ENCODE measurements at regions not wholly inside any gene's neighbourhood (a gene's known extent, or its start where the extent isn't known, plus 50 kb on each side); places are given as distances from the start of the nearest gene placed in this dataset.

DNA sequence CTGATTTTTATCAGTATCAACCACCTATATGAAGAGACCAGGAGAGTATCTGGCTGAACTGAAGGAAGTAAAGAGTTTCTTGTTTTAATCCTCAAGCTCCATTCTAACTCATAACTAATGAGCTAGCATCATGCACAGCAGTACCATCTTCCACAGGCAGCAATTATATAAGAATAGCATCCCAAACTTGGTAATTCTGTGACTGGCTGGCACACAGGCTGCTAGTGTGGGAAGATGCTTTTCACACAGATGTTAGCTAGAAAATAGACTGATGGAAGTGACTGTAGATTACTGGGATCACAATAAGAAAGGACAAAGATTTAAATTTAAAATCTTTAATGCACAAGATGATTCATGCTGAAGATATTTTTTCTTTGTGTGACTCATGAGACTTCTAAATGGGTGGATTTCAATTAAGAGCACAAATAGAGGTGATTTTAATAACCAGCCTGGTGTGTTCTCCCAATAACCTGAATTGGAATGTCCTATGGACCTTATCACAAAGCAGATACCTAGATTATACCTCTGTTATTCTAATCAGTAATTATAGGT, 417.7 kb upstream of the ATXN7L3B start:
- TF ChIP-seq, protein P1, sequence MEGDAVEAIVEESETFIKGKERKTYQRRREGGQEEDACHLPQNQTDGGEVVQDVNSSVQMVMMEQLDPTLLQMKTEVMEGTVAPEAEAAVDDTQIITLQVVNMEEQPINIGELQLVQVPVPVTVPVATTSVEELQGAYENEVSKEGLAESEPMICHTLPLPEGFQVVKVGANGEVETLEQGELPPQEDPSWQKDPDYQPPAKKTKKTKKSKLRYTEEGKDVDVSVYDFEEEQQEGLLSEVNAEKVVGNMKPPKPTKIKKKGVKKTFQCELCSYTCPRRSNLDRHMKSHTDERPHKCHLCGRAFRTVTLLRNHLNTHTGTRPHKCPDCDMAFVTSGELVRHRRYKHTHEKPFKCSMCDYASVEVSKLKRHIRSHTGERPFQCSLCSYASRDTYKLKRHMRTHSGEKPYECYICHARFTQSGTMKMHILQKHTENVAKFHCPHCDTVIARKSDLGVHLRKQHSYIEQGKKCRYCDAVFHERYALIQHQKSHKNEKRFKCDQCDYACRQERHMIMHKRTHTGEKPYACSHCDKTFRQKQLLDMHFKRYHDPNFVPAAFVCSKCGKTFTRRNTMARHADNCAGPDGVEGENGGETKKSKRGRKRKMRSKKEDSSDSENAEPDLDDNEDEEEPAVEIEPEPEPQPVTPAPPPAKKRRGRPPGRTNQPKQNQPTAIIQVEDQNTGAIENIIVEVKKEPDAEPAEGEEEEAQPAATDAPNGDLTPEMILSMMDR (IDR thresholded peaks at IDR 0.05) = no peak

DNA sequence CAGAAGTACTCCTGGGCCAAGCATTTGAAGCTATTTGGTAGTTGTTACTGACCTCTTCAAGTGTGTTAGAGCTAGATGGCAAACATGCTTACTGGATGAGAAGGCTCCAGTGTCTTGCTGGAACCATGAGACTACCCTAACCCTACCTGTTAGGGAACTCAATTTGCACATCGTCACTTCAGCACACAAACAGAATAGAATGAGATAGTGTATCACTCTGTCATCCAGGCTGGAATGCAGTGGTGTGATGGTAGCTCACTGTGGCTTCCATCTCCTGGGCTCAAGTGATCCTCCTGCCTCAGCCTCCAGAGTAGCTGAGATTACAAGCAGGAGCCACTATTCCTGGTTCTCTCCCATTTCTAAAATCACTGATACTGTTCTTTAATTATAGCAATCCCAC, 417.0 kb upstream of the ATXN7L3B start:
- TF ChIP-seq, protein P1 (IDR thresholded peaks at IDR 0.05) = no peak

DNA sequence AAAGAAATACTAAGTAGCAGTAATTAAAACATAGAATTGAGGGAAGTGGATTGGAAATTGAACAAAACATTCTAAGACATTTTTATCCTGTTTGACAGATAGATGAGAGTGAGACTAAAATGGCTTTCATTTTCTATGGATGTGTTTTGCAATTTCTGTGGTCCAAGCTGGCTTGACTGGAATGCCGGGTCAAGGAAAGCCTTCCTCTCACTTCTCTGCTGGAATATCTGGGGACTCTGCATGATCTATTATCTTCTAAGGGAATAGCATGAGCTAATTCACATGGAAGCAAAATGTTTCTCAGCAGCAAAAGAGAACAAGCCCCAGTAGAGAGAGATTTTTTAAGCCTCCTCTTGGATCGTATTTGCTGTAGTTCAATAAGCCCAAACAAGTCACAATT, 407.9 kb upstream of the ATXN7L3B start:
- TF ChIP-seq, protein P1 (IDR thresholded peaks at IDR 0.05) = no peak

DNA sequence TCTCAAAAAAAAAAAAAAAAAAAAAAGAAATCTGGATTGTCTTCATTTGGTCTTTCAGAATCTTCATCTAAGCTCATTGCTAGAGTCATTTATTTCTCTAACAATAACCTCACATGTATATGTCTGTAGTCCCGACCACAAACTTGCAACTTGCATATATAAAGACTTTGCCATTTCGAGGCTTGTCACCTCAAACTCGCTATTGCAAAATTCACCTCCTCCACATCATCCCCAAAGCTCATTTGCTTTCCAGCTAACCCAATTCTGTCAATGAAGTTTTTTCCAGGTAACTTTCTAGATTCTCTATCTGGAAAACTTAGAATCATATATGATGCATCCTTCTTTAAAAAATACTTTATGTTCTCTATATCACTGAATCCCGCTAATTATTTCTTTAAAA, 393.2 kb upstream of the ATXN7L3B start:
- TF ChIP-seq, protein P1 (IDR thresholded peaks at IDR 0.05) = no peak

DNA sequence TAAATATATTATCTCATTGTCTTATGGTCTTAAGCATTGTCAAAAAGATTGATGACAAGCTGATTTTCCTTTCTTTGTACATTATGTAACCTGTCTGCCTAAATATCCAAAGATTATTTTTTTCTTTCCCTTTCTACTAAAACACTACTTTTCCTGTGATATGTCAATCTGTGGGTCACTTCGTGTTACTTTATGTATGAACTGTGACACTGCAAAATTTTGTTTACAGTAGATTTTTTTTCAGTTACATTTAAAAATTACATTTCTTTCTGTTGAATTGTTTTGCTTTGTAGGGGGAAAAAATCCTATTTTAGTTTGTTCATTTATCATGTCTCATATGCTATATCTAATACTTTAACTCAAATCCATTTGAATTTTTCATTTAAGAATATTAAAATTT, 392.3 kb upstream of the ATXN7L3B start:
- TF ChIP-seq, protein P1 (IDR thresholded peaks at IDR 0.05) = no peak

DNA sequence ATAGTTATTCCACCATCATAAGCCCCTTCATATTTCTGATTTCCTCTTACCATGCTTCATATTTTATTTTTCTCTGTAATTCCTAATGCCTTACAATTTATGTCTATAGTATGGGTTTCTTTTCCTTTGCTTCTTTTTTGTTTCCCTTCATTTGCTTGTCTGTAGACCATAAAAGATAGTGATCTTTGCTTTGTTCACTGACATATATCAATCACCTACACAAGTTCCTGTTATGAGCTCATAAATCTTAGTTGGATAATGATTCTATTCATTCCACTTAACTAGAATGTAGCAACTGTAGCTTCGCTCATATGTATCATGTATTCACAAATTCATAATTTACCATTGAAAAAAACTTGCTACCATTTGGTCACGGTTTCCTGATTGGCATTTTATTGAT, 388.8 kb upstream of the ATXN7L3B start:
- TF ChIP-seq, protein P1 (IDR thresholded peaks at IDR 0.05) = no peak

DNA sequence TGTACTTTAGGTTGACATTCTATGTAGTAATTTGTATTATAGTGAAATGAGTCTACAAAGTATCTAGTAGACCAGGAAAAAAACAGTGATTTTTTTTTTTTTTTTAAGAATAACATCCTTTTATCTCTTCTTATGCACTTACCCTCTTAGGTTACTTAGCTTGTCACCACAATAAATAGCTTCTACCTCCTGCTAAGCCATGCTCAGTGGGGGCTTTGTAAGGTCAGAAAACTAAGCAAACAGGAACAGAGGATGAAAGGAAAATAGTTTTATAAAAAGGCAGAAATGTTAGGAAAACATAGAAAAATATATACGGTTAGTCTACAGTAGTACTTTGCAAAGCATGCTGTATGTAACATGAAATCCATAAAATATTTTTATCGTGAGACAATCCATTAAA, 385.3 kb upstream of the ATXN7L3B start:
- TF ChIP-seq, protein P1 (IDR thresholded peaks at IDR 0.05) = no peak

DNA sequence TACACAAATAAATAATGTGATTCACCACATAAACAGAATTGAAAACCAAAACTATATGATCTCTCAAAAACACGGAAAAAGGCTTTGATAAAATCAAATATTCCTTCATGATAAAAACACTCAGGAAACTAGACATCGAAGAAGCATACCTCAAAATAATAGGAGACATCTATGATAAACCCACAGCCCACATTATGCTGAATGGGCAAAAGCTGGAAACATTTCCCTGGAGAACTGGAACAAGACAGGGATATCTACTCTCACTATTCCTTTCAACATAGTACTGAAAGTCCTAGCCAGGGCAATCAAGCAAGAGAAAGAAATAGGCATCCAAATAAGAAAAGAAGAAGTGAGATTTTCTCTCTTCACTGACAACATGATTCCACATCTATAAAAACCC, 371.5 kb upstream of the ATXN7L3B start:
- TF ChIP-seq, protein P1 (IDR thresholded peaks at IDR 0.05) = no peak
